K562 (cell line): ENCODE measurements at regions not wholly inside any gene's neighbourhood (a gene's known extent, or its start where the extent isn't known, plus 50 kb on each side); places are given as distances from the start of the nearest gene placed in this dataset.

Experiments used
- ATAC-seq: fragments of 200-7000 bp; cut with Tn5 transposase; 3 replicates; pipeline ENCODE4 v1.9.1; 2020; ENCODE audit warnings: moderate library complexity
- BruUV-seq: library from RNA; stranded (reverse); fragments of 400-500 nt; replicated peaks from 2 replicates; lab custom pipeline; 2021; lab: Mats Ljungman, UMichigan
- CTCF ChIA-PET: fragments of 300-600 bp; formaldehyde crosslinking; extraction: SDS; loops from one replicate; lab custom pipeline; 2021; ENCODE audit warnings: low intra/inter-chr PET ratio; lab: Yijun Ruan, JAX
- POLR2A ChIA-PET: fragments of 300-600, 350-650 bp; sonication (Branson Sonifier 250); formaldehyde crosslinking; extraction: SDS; loops from one replicate; lab custom pipeline; 2021; ENCODE audit warnings: antibody characterized with exemption, inconsistent platforms; lab: Yijun Ruan, JAX
- DNase-seq, 4 experiments: peaks; one replicate each; pipeline versions ENCODE4 v3.0.0 to v3.0.0-alpha.2; 2011 to 2018; ENCODE audit warnings: low spot score in 3 of 4, mixed read lengths in 3 of 4; ENCODE audit errors: extremely low read depth in 1 of 4
- FAIRE-seq: peaks from 2 replicates; lab custom pipeline; 2011; peaks lifted over from hg19 to GRCh38; lab: Jason Lieb, UNC
- H2AFZ ChIP-seq: 2 replicates; pipeline ENCODE4 v1.6.0; 2011; ENCODE audit warnings: low read depth, low read length, control low read depth, inconsistent platforms
- H3K27ac ChIP-seq: fragments of 200-600 bp; 3 replicates; pipeline ENCODE4 v1.8.0; 2011; ENCODE audit warnings: low read depth, mild to moderate bottlenecking, control low read depth, inconsistent platforms, low read length, moderate library complexity, mixed read lengths; ENCODE audit errors: extremely low read depth
- H3K27me3 ChIP-seq, 2 experiments: fragments of 300-600 bp in 1 of 2; 2 replicates in 1 of 2; 3 replicates in 1 of 2; pipeline versions ENCODE4 v1.6.0 to v1.8.0; 2011; ENCODE audit warnings: inconsistent platforms in 2 of 2, low read length in 2 of 2, mild to moderate bottlenecking in 1 of 2, mixed read lengths in 1 of 2, moderate library complexity in 1 of 2; ENCODE audit not compliant: control insufficient read depth in 2 of 2, insufficient read depth in 2 of 2
- H3K36me3 ChIP-seq: fragments of 300-600 bp; 3 replicates; pipeline ENCODE4 v1.8.0; 2011; ENCODE audit warnings: mild to moderate bottlenecking, low read length, inconsistent platforms; ENCODE audit not compliant: control insufficient read depth, insufficient read depth
- H3K4me1 ChIP-seq, 2 experiments: fragments of 200-600 bp in 1 of 2; replicated peaks in 1 of 2; 2 replicates in 1 of 2; 3 replicates in 1 of 2; pipeline versions ENCODE4 v1.5.1 to v1.8.0; 2011; ENCODE audit warnings: inconsistent platforms in 2 of 2, low read length in 2 of 2, mild to moderate bottlenecking in 1 of 2, mixed read lengths in 1 of 2, moderate library complexity in 1 of 2; ENCODE audit not compliant: control insufficient read depth in 2 of 2, insufficient read depth in 2 of 2
- H3K4me2 ChIP-seq: 2 replicates; pipeline ENCODE4 v1.6.1; 2011; ENCODE audit warnings: low read length, control low read depth, inconsistent platforms, mixed read lengths; ENCODE audit not compliant: insufficient read depth
- H3K4me3 ChIP-seq: fragments of 200-600 bp; sonication (generic), shearing (Covaris generic); 2 replicates; pipeline ENCODE4 v1.5.1; 2016; ENCODE audit warnings: control low read depth, inconsistent platforms
- H3K79me2 ChIP-seq: fragments of 200-600 bp; 3 replicates; pipeline ENCODE4 v1.8.0; 2011; ENCODE audit warnings: low read length, inconsistent platforms; ENCODE audit not compliant: control insufficient read depth, insufficient read depth
- H3K9ac ChIP-seq, 2 experiments: 2 replicates each; pipeline versions ENCODE4 v1.6.0 to v1.6.1; 2011; ENCODE audit warnings: low read depth in 2 of 2, low read length in 2 of 2, control low read depth in 1 of 2, inconsistent platforms in 1 of 2, mild to moderate bottlenecking in 1 of 2, mixed read lengths in 1 of 2; ENCODE audit not compliant: insufficient read depth in 1 of 2
- H3K9me1 ChIP-seq: one replicate; pipeline ENCODE4 v1.6.0; 2011; ENCODE audit warnings: inconsistent platforms, mild to moderate bottlenecking, low read length, moderate library complexity; ENCODE audit not compliant: control insufficient read depth, insufficient read depth
- H3K9me3 ChIP-seq: replicated peaks from 2 replicates; pipeline ENCODE4 v1.5.1; 2011; ENCODE audit warnings: low read depth, low read length, inconsistent platforms; ENCODE audit not compliant: control insufficient read depth, insufficient read depth
- H4K20me1 ChIP-seq: replicated peaks from 2 replicates; pipeline ENCODE4 v1.6.1; 2011; ENCODE audit warnings: low read length, inconsistent platforms, mixed read lengths; ENCODE audit not compliant: control insufficient read depth, insufficient read depth
- RAD21 ChIP-seq, 2 experiments: fragments of 250-450 bp in 1 of 2; fragments of 450-650 bp in 1 of 2; sonication (Bioruptor Pico) in 1 of 2; formaldehyde crosslinking in 1 of 2; IDR thresholded peaks in 1 of 2; conservative IDR thresholded peaks in 1 of 2; 2 replicates each; pipeline versions ENCODE4 v1.4.0 to v1.8.0; 2020 to 2022; ENCODE audit warnings: mild to moderate bottlenecking in 2 of 2, moderate library complexity in 1 of 2
- ZBTB43 ChIP-seq: sonication (generic); formaldehyde crosslinking; IDR thresholded peaks from 2 replicates; pipeline ENCODE4 v1.8.0; 2023; ENCODE audit warnings: mild to moderate bottlenecking, missing genetic modification reagents
- WGBS: fragments of 100-300 bp; shearing (Covaris generic); methylation state at CpG from one replicate; pipeline ENCODE4 v1.1.6; 2016; ENCODE audit warnings: low coverage, mixed read lengths; ENCODE audit not compliant: insufficient coverage; ENCODE audit errors: missing lambda C conversion rate; 5-methylcytosine and 5-hydroxymethylcytosine counted together
- in situ Hi-C: fragments of 300-500 bp; cut with MboI; formaldehyde crosslinking; loops from 4 replicates; pipeline ENCODE4 v1.15.0; 2018; ENCODE audit warnings: inconsistent platforms, mixed read lengths
- intact Hi-C: fragments of 100-400 bp; cut with micrococcal nuclease; formaldehyde crosslinking; loops from 2 replicates; pipeline ENCODE4 v1.14.2; 2022

DNA sequence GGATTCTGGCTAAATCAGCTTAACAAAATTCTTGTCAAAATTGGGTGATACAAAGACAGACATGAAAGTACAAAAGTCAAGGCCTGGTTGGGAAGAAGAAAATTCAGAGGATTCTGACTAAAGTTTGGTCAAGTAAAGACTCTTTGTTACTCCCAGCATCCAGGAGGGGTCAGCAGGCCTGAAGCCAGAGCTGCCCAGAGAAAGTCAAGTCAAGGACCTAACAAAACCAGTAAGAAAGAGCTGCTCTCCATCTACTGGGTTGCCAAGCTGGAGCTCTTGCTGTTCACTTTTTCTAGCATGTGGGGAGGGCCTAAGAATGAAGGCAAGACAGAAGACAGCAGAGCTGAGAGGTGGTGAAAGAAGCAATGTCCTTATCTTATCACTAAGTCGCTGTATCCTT is 143.3 kb downstream of the C1D start:
- no peaks in the 10 kb centered on the region for H3K9me1 ChIP-seq
- no peak overlapping the region for H3K27ac ChIP-seq
- CTCF ChIA-PET, result no interaction called here
- FAIRE-seq (no peak), ATAC-seq (peak; percentile 48; the same call in 1 of the 3 replicates), DNase-seq (peak in 1 of 4 experiments; percentile 6)
- POLR2A ChIA-PET, result interaction anchor here (0.6 kb wide), 1 partner anchor 1257 kb away, joined by 3 read pairs; no protein-coding TSS in a partner anchor
- in situ Hi-C loops, result no loop called here
- H3K27me3 ChIP-seq, result peaks cover 11% of the 10 kb centered on the region in 2 experiments
- TF ChIP-seq ZBTB43 (CRISPR knock-in tag) (no peak), RAD21 (CRISPR knock-in tag; conservative IDR thresholded peaks at IDR 0.05 in 1 of 2, IDR thresholded peaks at IDR 0.05 in 1 of 2) (peak in 1 of 2 experiments; percentile 18; a peak in 1 of 4 replicates)
- H3K4me1 ChIP-seq, result no peaks in the 10 kb centered on the region
- no peak overlapping the region for H3K4me2 ChIP-seq
- H3K36me3 ChIP-seq, result no peaks in the 10 kb centered on the region
- H3K79me2 ChIP-seq, result no peaks in the 10 kb centered on the region
- no peak overlapping the region for H2AFZ ChIP-seq
- H3K9me3 ChIP-seq, result no peaks in the 10 kb centered on the region
- 0% methylated on average over 1 of the region's 1 CpG for WGBS
- no TSS peak for BruUV-seq
- H3K9ac ChIP-seq, result no peak overlapping the region
- intact Hi-C loops, result no loop called here
- no peaks in the 10 kb centered on the region for H4K20me1 ChIP-seq
- no peak overlapping the region for H3K4me3 ChIP-seq

DNA sequence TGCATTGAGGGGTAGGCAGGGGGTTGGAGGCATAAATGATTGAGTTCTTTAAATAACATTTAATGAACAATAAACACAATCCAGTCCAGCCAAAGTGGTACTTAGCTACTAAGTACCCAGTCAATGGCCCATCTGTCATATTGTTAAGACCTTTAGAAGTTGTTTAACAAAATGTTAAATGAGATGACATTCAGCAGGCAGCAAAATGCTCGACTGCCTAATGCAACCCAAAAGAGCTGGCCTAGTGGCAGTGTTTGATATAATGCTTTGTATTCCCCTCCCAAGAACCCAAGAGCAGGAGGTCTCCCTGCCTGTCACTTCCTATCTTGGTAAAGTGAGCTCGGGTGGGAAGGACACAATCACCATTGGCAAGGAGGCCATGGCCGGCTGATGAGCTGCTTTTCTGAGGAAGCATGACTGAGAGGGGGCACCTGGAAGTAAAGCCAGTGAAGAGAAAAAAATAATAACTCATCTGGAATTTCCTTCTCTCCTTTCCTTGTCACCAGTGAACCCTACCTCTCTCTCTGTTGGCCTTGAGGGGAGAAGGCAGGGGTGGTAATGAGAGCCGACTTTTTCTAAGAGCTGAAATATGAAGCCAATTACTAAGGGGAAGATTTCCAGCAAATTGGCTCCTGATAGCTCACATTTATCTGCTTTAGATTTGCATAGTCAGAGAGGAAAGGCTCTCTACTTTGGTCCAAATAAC is 140.6 kb downstream of the C1D start:
- no peaks in the 10 kb centered on the region for H3K9me3 ChIP-seq
- no peak for FAIRE-seq

More for the DNA sequence above, 140.6 kb downstream of the C1D start:
- ATAC-seq (no peak), DNase-seq (no peak)
- H4K20me1 ChIP-seq, result no peaks in the 10 kb centered on the region
- no peaks in the 10 kb centered on the region for H3K36me3 ChIP-seq
- H3K4me3 ChIP-seq, result no peak overlapping the region
- no peaks in the 10 kb centered on the region for H3K9me1 ChIP-seq
- no peaks in the 10 kb centered on the region for H3K4me1 ChIP-seq
- no peak overlapping the region for H3K4me2 ChIP-seq
- ChIA-PET POLR2A (interaction anchor here (0.6 kb wide), 1 partner anchor 78 kb away, joined by 3 read pairs; no protein-coding TSS in a partner anchor), CTCF (no interaction called here)
- H3K79me2 ChIP-seq, result no peaks in the 10 kb centered on the region
- in situ Hi-C loops (no loop called here), intact Hi-C loops (no loop called here)
- BruUV-seq, result no TSS peak
- no peak overlapping the region for H3K9ac ChIP-seq
- no peak overlapping the region for H2AFZ ChIP-seq
- WGBS, result 0% methylated on average over 4 of the region's 4 CpGs
- H3K27ac ChIP-seq, result no peak overlapping the region
- H3K27me3 ChIP-seq, result peaks cover 6 to 7% of the 10 kb centered on the region in 2 experiments; a peak in 4 of 5 replicates
